ENCODE measurements at regions not wholly inside any gene's neighbourhood (a gene's known extent, or its start where the extent isn't known, plus 50 kb on each side); places are given as distances from the start of the nearest gene placed in this dataset.

DNA sequence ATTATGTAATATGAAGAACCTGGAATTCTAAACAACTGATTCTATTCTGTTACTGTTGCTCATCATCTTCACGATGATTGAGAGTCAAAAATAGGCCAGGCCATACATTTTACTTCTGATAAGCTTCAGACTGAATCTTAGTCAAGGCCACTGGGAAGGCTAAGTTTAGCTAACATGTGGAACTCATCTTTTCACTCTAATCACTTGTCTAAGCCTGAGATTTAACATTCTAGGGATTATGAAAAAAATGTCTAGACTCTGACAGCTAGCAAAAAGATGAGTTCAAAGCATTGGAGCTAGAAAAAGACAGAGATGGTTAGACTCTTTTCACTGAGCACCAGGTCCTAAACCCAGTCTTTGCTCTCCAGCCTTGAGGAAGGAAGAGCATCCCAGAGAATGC is 656.2 kb upstream of the IGFBP7 start (continued):
- TF ChIP-seq, protein P1, sequence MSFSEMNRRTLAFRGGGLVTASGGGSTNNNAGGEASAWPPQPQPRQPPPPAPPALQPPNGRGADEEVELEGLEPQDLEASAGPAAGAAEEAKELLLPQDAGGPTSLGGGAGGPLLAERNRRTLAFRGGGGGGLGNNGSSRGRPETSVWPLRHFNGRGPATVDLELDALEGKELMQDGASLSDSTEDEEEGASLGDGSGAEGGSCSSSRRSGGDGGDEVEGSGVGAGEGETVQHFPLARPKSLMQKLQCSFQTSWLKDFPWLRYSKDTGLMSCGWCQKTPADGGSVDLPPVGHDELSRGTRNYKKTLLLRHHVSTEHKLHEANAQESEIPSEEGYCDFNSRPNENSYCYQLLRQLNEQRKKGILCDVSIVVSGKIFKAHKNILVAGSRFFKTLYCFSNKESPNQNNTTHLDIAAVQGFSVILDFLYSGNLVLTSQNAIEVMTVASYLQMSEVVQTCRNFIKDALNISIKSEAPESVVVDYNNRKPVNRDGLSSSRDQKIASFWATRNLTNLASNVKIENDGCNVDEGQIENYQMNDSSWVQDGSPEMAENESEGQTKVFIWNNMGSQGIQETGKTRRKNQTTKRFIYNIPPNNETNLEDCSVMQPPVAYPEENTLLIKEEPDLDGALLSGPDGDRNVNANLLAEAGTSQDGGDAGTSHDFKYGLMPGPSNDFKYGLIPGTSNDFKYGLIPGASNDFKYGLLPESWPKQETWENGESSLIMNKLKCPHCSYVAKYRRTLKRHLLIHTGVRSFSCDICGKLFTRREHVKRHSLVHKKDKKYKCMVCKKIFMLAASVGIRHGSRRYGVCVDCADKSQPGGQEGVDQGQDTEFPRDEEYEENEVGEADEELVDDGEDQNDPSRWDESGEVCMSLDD (tag by site-specific recombination; IDR thresholded peaks at IDR 0.05), result no peak
- TF ChIP-seq IKZF3 (tag by site-specific recombination; IDR thresholded peaks at IDR 0.05) (no peak), ZSCAN16 (tag by site-specific recombination; IDR thresholded peaks at IDR 0.05) (no peak), ZNF777 (tag by site-specific recombination; IDR thresholded peaks at IDR 0.05; ENCODE audit: borderline replicate concordance) (no peak), MYNN (tag by site-specific recombination; IDR thresholded peaks at IDR 0.05; ENCODE audit: borderline replicate concordance) (no peak), TRIM28 (IDR thresholded peaks at IDR 0.05; ENCODE audit: borderline replicate concordance, low read length) (no peak)

DNA sequence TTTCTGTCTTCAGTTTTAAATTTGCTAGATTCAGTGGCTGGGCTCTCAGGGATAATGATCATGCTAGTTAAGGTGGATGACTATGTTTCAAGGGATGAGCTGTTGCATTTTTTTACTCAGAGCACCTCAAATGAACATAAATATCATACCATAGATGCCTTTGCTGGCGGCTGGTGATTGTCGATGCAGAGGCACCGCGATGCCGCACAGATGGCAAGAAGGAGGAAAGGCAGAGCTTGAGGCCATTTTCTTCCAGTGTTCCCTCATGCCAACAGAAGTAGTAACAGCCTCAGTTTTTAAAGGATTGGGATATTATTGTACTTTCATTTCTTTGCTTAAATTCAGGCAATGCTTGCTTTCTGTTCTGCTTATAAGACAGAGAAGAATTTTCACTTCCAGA is 654.7 kb upstream of the IGFBP7 start:
- H3K36me3 ChIP-seq (ENCODE audit: control insufficient read depth in 2 of 2, insufficient read depth in 1 of 2, low read length in 2 of 2), result no peaks in the 10 kb centered on the region
- H3K9me3 ChIP-seq (ENCODE audit: control insufficient read depth, insufficient read depth, low read depth, low read length), result no peaks in the 10 kb centered on the region
- H3K27ac ChIP-seq (ENCODE audit: extremely low read depth, low read depth, low read length), result no peak overlapping the region
- no peaks in the 10 kb centered on the region for H3K4me1 ChIP-seq (ENCODE audit: control insufficient read depth, insufficient read depth, low read length)
- TF ChIP-seq, protein P2, sequence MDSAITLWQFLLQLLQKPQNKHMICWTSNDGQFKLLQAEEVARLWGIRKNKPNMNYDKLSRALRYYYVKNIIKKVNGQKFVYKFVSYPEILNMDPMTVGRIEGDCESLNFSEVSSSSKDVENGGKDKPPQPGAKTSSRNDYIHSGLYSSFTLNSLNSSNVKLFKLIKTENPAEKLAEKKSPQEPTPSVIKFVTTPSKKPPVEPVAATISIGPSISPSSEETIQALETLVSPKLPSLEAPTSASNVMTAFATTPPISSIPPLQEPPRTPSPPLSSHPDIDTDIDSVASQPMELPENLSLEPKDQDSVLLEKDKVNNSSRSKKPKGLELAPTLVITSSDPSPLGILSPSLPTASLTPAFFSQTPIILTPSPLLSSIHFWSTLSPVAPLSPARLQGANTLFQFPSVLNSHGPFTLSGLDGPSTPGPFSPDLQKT (IDR thresholded peaks at IDR 0.05; ENCODE audit: borderline replicate concordance, low read depth, low read length), result no peak
- TF ChIP-seq ZXDB (tag by site-specific recombination; IDR thresholded peaks at IDR 0.05), result no peak
- no peak for TF ChIP-seq ZBTB7A (tag by site-specific recombination; IDR thresholded peaks at IDR 0.05; ENCODE audit: low read depth)
- TF ChIP-seq ZNF202 (tag by site-specific recombination; IDR thresholded peaks at IDR 0.05; ENCODE audit: borderline replicate concordance), result no peak
- TF ChIP-seq, protein P3, sequence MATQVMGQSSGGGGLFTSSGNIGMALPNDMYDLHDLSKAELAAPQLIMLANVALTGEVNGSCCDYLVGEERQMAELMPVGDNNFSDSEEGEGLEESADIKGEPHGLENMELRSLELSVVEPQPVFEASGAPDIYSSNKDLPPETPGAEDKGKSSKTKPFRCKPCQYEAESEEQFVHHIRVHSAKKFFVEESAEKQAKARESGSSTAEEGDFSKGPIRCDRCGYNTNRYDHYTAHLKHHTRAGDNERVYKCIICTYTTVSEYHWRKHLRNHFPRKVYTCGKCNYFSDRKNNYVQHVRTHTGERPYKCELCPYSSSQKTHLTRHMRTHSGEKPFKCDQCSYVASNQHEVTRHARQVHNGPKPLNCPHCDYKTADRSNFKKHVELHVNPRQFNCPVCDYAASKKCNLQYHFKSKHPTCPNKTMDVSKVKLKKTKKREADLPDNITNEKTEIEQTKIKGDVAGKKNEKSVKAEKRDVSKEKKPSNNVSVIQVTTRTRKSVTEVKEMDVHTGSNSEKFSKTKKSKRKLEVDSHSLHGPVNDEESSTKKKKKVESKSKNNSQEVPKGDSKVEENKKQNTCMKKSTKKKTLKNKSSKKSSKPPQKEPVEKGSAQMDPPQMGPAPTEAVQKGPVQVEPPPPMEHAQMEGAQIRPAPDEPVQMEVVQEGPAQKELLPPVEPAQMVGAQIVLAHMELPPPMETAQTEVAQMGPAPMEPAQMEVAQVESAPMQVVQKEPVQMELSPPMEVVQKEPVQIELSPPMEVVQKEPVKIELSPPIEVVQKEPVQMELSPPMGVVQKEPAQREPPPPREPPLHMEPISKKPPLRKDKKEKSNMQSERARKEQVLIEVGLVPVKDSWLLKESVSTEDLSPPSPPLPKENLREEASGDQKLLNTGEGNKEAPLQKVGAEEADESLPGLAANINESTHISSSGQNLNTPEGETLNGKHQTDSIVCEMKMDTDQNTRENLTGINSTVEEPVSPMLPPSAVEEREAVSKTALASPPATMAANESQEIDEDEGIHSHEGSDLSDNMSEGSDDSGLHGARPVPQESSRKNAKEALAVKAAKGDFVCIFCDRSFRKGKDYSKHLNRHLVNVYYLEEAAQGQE (tag by site-specific recombination; IDR thresholded peaks at IDR 0.05), result no peak
- no peak for TF ChIP-seq ZNF785 (tag by site-specific recombination; IDR thresholded peaks at IDR 0.05)
- no peak for TF ChIP-seq ZNF768 (tag by site-specific recombination; IDR thresholded peaks at IDR 0.05)
- TF ChIP-seq, protein P4, sequence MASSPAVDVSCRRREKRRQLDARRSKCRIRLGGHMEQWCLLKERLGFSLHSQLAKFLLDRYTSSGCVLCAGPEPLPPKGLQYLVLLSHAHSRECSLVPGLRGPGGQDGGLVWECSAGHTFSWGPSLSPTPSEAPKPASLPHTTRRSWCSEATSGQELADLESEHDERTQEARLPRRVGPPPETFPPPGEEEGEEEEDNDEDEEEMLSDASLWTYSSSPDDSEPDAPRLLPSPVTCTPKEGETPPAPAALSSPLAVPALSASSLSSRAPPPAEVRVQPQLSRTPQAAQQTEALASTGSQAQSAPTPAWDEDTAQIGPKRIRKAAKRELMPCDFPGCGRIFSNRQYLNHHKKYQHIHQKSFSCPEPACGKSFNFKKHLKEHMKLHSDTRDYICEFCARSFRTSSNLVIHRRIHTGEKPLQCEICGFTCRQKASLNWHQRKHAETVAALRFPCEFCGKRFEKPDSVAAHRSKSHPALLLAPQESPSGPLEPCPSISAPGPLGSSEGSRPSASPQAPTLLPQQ (tag by site-specific recombination; IDR thresholded peaks at IDR 0.05), result no peak
- no peak for TF ChIP-seq OVOL3 (tag by site-specific recombination; IDR thresholded peaks at IDR 0.05)
- TF ChIP-seq ZNF341 (tag by site-specific recombination; IDR thresholded peaks at IDR 0.05; ENCODE audit: low read depth), result no peak
- TF ChIP-seq SCRT2 (tag by site-specific recombination; IDR thresholded peaks at IDR 0.05), result no peak
- no peak for TF ChIP-seq ZNF175 (tag by site-specific recombination; IDR thresholded peaks at IDR 0.05)
- H3K4me3 ChIP-seq (ENCODE audit: low read depth, low read length), result no peak overlapping the region
- CTCF ChIA-PET, result no interaction called here
- POLR2A ChIA-PET, result no interaction called here
